Body of pancreas (tissue), 4 donors: ENCODE measurements at regions not wholly inside any gene's neighbourhood (a gene's known extent, or its start where the extent isn't known, plus 50 kb on each side); places are given as distances from the start of the nearest gene placed in this dataset.

ENCODE experiments used
- POLR2A ChIP-seq, 3 donors: fragments of 450-650 bp; IDR thresholded peaks; one replicate each; pipeline ENCODE4 v1.6.1; 2016; ENCODE audit warnings: antibody characterized with exemption in 3 of 3, mild to moderate bottlenecking in 2 of 3
- TF ChIP-seq, protein P1 (sequence below), 7 experiments: fragments of 450-650 bp in 4 of 7; fragments of 200-600 bp in 3 of 7; sonication (generic) in 3 of 7; IDR thresholded peaks; one replicate each; pipeline ENCODE4 v1.5.1; 2016 to 2019; ENCODE audit warnings: antibody characterized with exemption in 7 of 7

DNA sequence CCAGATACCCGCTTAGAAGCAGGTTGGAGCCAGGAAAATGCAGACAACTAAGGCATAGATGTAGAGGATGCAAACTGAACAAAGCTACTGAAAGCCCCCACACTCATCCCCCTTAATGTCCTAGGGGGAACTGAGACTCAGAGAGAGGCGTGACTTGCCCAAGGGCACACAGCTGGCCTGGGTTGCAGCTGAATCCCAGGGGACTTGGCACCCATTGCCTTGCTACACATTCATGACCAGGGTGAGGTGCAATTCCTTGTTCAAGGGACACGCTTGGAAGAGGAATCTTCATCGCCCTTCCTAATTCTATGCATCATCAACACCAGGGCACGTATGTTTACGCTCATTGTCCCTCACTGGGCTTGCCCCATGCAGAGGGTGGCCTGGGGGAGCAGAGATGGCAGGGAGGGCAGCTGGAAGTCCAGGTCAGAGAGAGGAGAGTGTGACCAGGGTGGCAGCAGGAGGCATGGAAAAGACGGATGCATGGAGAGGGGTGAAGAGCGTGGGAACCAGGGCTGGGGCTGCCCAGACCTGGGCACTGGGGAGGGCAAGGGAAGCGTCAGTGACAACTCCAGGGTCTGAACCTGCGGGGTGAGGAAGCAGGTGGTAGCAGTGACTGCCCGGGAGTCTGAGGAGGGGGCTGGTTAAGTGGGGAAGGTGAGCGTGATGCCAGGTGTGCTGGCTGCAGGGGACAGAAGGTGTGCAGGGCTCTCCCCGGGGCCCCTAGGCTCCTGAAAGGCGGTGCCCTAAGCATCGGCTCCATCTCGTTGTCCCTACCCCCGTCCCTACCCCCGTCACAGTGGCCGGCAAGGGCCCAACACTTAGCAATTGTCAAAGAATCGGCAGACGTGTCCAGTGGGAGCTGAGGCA, 267.1 kb upstream of the TNRC6C start:
- TF ChIP-seq, protein P1, sequence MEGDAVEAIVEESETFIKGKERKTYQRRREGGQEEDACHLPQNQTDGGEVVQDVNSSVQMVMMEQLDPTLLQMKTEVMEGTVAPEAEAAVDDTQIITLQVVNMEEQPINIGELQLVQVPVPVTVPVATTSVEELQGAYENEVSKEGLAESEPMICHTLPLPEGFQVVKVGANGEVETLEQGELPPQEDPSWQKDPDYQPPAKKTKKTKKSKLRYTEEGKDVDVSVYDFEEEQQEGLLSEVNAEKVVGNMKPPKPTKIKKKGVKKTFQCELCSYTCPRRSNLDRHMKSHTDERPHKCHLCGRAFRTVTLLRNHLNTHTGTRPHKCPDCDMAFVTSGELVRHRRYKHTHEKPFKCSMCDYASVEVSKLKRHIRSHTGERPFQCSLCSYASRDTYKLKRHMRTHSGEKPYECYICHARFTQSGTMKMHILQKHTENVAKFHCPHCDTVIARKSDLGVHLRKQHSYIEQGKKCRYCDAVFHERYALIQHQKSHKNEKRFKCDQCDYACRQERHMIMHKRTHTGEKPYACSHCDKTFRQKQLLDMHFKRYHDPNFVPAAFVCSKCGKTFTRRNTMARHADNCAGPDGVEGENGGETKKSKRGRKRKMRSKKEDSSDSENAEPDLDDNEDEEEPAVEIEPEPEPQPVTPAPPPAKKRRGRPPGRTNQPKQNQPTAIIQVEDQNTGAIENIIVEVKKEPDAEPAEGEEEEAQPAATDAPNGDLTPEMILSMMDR (IDR thresholded peaks at IDR 0.05) = no peak
- TF ChIP-seq POLR2A (IDR thresholded peaks at IDR 0.05) = no peak
